GM19397 (cell line): ENCODE measurements at regions not wholly inside any gene's neighbourhood (a gene's known extent, or its start where the extent isn't known, plus 50 kb on each side); places are given as distances from the start of the nearest gene placed in this dataset.
"Not testable (repeated sequence)": the region's sequence is repeated elsewhere in the genome, so short reads cannot be mapped to it uniquely, and the experiment has no call there.

Experiments used
- ATAC-seq: cut with Tn5 transposase; IDR thresholded peaks from one replicate; pipeline ENCODE4 v1.9.1; 2021; ENCODE audit warnings: mild to moderate bottlenecking, moderate library complexity; ENCODE audit not compliant: unreplicated experiment

DNA sequence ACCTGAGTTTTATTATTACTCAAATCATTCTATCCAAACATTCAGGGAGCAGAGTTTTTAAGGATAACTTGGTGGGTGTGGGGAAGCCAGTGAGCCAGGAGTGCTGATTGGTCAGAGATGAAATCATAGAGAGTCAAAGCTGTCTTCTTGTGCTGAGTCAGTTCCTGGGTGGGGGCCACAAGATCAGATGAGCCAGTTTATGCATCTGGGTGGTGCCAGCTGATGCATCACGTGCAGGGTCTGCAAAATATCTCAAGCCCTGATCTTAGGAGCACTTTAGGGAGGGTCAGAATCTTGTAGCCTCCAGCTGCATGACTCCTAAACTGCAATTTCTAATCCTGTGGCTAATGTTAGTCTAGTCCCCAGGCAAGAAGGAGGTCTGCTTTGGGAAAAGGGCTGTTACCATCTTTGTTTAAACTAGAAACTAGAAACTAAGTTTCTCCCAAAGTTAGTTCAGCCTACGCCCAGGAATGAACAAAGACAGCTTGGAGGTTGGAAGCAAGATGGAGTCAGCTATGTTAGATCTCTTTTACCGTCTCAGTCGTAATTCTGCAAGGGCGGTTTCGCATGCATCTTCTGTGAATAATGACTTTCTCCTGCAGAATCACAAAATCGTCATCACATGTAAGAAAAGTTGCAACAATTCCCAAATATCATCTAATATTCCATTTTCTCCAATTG lies 97.5 kb downstream of the ZNF664 start:
- not testable (repeated sequence) for ATAC-seq

DNA sequence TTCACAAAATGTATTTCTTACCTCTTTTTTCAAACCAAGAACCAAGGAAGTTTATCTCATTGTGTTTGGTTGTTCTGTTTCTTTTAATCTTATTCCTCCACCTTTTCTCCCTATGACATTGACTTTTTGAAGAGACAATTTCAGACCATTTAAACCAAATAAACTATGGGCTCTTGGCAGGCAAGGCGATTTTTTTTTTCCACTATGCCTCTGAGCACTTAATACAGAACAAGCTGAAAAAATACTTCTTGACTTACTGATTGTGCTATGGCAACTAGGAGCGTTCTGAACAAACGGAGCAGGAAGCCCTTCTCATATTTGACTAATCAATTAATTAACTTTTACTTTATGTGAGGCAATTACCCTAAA lies 98.0 kb downstream of the ZNF664 start:
- no peak for ATAC-seq

DNA sequence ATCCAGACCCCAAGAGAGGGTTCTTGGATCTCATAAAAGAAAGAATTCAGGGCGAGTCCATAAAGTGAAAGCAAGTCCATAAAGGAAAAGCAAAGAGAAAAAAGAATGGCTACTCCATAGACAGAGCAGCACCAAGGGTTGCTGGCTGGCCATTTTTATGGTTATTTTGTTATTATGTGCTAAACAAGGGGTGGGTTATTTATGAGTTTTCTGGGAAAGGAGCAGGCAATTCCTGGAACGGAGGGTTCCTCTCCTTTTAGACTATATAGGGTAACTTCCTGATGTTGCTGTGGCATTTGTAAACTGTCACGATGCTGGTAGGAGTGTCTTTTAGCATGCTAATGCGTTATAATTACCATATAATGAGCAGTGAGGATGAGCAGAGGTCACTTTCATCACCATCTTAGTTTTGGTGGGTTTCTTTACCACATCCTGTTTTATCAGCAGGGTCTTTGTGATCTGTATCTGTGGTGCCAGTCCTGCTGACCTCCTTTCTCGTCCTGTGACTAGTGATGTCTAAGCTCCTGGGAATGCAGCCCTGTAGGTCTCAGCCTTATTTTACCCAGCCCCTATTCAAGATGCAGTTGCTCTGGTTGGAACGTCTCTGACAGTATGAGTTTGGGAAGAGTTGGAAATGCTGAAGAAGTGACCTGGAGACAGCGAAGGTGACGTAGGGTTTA lies 100.5 kb downstream of the ZNF664 start:
- no peak for ATAC-seq

DNA sequence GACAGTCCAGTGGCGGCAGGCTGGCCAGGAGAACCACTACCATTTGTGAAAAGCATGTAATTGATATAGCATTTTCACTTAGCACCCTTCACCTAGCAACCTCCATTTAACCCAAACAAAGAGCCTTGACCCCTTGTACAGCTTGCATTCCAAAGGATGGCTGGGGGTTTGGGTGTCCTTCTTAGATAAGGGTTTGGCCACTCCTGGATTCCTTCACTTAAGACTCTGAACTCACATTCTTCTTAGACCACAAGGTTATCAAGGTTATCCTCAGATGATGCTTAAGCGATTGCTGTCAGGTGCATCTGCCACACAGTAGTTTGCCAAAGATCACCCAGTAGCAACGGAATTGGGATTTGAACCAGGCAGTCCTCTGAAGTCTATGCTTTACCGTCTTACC lies 102.8 kb downstream of the ZNF664 start:
- no peak for ATAC-seq

DNA sequence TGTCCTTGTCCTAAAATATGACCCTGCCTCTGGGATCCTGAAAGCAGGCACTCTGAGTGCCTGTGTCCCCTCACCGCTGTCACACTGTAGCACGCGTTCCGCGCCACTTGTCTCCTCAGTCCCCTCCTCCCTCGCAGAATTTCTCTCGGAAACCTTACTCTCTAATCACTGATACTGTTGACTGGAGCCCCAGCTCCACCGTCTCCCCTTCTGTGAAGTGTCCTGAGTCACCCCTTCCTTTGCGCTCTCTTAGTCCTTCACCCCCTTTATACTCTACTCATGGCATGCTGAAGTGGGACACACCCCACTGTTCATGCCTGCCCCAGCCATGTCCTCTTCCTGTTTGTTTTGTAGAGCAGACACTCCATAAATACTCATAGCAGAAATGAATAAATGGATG lies 104.7 kb downstream of the ZNF664 start:
- ATAC-seq: no peak

DNA sequence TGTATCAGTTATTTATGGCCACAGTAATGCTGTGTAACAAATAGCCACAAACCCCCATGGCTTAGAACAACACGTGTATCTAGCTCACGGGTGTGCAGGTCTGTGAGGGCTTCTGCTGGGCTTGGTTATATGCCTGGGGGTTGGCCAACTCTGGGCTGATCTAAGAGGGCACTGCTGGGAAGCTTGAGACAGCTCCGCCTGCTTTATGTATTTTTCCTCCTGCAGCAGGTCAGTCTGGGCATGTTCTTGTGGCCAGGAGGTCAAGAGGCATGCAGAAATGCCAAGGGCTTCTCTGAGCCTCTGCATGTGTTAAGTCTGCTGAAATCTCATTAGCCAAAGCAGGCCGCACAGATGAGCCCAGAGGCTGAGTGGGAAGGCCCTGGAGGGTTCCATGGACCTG lies 105.8 kb downstream of the ZNF664 start:
- no peak for ATAC-seq

DNA sequence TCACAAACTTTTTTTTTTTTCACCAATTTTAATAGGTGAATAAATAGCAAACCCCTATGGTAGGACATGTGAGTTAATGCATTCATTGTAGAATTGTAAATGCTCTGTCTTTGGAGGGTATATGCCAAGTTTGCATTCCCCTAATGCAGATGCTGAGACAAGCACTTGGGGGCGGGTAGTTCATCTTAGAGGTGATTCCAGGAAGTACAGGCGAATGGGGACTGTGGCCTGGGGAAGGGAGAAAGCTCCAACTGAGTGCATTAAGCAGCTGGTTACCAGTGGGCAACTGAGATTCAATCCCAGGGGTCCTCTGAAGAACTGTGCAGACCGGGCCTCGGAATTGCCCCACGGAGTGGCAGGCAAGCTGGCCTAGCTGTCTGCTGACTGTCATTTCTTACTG lies 107.6 kb downstream of the ZNF664 start:
- no peak for ATAC-seq

DNA sequence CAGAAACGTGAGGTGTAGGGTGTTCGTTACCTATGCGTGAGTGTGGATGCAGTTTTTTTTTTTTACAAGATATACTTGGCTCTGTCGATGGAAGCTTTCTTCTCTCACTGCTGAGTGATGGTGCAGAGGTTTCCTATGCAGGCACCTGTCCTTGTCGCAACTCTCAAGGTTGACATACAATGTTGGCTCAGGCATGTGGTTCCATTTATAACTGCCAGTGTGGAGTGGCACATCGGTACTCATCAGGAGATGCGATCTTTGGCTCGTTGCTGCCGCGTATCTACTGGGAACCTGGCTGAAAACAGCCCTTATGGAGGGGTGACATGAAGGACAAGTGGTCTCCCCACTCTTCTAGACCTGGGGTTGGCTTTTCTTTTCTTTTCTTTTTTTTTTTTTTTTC lies 109.0 kb downstream of the ZNF664 start:
- ATAC-seq: no peak

DNA sequence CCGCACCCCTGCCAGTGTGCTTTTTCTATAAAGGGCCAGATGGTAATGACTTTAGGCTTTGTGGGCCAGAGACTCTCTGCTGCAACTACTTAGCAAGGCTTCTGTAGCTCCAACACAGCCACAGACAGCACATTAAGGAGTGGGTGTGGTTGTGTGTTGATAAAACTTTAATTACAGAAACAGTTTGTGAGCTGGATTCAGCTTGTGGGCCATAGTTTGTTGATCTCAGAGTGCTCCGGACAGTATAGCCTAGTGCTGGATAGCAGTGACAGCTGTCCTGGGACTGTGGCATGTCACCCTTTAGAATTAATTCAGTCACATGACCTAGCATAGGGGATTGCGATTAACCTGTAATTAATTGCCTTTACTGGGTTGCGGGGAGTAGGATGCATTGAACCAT lies 109.7 kb downstream of the ZNF664 start:
- ATAC-seq: no peak

DNA sequence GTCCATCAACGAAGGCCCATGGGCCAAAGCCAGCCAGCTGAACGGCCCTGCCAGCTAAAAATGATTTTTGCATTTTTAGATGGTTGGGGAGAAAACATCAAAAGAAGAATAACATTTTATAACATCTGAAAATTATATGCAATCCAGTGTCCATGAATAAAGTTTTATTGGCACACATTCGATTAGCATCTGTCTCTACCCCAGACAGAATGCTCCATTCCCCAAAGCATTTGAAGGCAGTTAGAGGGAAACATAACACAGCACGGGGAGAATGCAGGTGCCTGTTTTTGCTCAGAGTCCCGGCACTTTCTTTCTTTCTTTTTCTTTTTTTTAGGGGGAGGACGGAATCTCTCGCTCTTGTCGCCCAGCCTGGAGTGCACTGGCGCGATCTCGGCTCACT lies 110.7 kb downstream of the ZNF664 start:
- ATAC-seq: no peak

DNA sequence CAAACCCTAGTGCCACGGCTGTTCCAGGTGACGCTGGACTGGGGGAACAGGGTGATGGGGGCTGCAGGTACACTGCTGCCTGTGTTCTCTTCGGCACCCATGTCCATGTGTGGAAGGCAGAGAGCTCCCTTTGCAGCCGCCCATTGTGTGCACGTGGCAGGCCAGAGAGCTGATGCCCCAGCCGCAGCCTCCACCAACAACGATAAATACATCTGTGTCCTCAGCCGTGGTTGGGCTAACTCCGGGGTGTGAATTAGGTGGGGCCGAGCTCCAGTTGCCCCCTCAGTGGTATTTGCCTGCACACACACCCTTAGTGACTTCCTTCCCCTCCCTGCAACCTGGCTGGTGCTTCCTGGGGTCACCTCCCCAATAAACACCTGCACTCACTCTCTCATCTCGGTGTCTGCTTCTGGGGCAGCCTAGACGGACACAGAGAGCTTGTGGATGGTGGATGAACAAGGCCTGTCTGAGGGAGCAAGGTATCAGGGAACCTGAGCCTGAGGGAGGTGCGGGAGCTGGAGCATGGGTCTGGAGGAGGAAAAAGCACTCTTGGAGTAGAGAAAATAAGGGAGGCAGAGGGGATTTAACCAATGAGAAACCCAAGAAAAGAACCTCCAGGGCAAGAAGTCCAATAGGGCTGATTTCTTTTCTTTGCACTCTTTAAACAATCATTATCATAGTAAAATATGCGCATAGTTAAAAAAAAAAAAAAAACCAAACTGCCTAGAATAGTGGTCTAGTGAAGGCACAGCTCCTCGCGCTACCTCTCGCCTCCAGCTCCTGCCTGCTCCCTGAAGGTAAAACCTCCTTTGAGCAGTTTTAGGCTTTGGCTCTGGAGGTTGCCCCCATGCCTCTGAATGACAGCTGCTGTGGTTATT lies 112.6 kb downstream of the ZNF664 start:
- ATAC-seq: no peak

DNA sequence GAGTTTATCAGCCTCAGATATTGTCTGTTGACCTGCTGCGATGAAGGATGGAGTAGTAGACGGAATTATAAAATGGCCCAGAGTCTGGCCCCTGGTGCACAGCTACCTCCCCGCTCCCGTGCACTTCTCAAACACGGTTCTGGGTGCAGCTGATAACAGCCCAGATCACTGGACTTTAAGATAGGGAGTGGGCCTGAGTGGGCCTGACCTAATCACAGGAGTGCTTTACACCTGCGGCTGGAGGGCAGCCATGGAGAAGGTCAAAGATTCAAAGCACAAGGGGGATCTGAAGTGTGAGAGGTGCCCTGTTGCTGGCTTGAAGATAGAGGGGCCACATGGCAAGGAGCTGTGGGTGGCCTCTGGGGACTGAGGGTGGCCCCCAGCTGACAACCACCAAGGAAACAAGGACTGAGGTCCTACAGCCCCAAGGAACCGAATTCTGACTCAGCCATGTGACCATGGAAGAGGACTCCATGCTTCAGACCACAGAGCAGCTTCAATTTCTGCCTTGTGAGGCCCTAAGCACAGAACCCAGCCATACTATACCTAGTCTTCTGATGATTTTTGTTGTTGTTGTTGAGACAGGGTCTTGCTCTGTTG lies 113.4 kb downstream of the ZNF664 start:
- ATAC-seq: no peak

DNA sequence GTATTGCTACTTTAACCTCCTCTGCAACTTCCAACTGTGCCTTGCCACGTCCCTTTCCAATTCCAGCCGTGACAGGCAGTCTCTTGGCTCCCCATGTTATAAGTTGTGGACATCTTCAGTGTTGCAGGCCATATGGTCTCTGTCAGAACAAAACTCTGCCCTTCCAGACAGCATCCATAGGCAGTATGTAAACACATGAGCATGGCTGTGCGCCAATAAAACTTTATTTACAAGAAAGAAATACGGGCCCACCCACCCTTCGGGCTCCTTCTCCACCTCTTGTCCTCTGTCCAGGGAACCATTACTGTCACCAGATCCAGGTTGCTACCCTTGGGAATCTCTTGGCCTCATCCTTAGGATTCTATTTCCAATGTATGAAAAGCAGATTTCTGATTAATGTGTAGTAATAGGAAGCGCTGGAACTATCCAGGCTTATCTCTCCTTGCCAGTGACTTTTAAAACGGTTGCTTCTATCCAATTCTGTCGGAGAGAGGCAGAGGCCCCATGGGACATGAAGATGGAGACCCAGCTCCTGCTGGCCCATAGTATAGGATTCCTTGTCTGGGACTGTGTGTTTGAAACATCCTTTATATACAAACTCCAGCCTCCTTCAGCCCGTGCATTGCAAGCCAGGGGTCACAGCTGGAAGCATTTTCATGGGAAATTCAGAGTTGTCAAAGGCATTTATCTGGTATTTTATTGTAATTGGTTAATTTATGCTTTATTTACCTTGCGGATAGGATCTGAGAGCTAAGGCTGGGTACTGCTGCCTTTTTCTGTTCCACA lies 114.4 kb downstream of the ZNF664 start:
- ATAC-seq: no peak

DNA sequence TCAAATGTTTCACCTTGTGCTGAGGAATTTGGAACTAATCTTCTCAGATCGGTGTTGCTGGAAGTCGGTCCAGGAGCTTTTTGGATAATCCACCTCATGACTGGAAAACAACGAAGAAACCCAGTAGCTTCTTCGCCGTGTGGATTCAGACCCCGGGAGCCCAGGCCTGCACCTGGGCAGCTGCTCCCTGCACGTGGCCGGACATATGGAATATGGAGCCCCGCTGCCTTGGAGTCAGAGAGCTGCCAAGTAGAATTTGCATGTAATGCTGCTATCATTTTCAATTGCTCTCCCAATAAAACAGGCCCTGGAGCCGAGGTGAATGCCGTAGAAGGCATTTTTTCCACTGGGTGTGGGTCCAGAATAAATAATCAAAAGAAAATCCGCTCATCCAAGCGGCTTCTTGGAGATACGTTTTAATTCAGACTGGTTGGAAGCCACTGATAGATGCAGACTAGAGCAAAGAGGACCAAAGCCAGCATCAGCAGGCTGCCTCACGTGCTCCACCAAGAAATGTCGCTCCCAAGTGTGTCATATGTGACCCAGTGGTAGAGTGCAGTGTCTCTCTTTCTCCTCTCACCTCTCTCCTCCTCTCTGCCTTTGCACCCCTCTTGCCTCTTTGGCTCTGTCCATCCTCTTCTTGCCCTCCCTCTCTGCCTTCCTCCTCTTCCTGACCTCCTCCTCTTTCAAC lies 115.3 kb downstream of the ZNF664 start:
- no peak for ATAC-seq

DNA sequence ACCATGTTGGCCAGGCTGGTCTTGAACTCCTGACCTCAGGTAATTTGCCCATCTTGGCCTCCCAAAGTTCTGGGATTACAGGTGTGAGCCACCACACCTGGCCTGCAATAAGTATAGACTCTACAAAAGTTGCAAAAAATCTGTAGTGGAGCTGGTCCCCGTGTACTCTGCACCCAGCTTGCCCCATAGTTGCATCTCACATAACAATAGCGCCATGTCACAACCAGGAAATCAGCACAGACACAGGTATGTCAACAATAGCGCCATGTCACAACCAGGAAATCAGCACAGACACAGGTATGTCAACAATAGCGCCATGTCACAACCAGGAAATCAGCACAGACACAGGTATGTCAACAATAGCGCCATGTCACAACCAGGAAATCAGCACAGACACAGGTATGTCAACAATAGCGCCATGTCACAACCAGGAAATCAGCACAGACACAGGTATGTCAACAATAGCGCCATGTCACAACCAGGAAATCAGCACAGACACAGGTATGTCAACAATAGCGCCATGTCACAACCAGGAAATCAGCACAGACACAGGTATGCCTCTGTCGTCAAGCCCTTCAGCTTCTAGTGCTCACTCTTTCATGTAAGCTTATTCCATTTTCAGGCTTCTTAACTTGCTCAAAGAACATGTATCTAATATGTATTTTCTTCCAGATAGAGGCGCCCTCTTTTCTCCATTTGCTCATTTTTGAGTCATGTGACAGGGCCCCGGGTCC lies 116.3 kb downstream of the ZNF664 start:
- not testable (repeated sequence) for ATAC-seq

DNA sequence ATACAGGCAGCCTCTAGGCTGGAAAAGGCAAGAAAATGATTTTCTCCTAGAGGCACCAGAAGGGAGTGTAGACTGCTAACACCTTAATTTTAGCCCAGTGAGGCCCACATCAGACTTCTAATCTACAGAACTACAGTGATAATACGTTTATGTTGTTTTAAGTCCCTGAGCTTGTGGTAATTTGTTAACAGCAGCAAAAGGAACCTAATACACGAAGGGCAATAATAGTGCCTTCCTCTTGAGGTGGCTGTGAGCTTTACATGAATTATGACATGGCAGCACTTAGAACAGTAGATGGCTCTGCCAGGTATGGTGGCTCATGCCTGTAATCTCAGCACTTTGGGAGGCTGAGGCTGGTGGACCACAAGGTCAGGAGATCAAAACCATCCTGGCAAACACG lies 118.8 kb downstream of the ZNF664 start:
- ATAC-seq: no peak

DNA sequence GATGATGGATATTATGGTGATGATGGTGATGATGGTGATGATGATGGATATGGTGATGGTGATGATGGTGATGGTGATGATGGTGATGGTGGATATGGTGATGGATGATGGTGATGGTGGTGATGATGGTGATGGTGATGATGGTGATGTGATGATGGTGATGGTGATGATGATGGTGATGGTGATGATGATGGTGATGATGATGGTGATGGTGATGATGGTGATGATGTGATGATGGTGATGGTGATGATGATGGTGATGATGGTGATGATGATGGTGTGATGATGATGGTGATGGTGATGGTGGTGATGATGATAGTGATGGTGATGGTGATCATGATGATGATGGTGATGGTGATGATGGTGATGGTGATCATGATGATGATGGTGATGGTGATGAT lies 119.5 kb downstream of the ZNF664 start:
- not testable (repeated sequence) for ATAC-seq

DNA sequence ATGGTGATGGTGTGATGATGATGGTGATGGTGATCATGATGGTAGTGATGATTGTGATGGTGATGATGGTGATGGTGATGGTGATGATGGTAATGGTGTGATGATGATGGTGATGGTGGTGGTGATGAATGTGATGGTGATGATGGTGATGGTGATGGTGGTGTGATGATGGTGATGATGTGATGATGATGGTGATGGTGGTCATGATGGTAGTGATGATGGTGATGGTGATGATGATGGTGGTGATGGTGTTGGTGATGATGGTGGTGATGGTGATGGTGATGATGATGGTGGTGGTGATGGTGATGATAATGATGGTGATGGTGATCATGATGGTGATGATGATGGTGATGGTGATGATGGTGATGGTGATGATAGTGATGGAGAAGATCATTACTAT lies 120.3 kb downstream of the ZNF664 start:
- ATAC-seq: no peak

DNA sequence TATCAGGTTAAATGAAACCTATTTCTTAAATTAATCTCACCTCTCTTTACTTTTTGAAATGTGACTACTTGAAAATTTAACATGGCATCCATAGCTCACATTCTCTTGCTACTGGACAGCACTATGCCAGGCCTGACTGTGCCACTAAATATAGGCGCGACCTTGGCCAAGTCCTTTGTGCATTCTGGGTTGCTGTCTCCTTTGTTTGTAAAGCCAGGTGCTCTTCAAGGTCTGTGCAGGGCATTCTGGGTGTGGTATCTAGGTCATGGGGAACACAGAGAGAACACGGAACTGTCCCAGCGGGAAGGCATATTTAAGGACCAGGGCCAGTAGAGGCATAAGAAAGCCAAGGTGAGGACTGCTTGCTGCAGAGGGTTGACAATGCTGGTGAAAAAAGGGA lies 121.2 kb downstream of the ZNF664 start:
- ATAC-seq: no peak
